Ureter (tissue), 1 donor: ENCODE measurements at regions not wholly inside any gene's neighbourhood (a gene's known extent, or its start where the extent isn't known, plus 50 kb on each side); places are given as distances from the start of the nearest gene placed in this dataset.
"Not testable (repeated sequence)": the region's sequence is repeated elsewhere in the genome, so short reads cannot be mapped to it uniquely, and the experiment has no call there.

Source experiments
- DNase-seq: peaks from one replicate; pipeline ENCODE4 v3.0.0-alpha.2; 2020; ENCODE audit warnings: low spot score
- donor health status: DM: yes; HTN: yes; CAD: no.

DNA sequence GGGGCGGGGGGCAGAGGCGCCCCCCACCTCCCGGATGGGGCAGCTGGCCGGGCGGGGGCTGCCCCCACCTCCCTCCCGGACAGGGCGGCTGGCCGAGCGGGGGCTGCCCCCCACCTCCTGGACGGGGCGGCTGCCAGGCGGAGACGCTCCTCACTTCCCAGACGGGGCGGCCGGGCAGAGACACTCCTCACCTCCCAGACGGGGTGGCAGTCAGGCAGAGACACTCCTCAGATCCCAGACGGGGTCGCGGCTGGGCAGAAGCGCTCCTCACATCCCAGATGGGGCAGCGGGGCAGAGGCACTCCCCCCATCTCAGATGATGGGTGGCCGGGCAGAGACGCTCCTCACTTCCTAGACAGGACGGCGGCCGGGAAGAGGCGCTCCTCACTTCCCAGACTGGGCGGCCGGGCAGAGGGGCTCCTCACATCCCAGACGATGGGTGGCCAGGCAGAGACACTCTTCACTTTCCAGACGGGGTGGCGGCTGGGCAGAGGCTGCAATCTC is 240.1 kb downstream of the NPIPA7 start:
- DNase-seq: not testable (repeated sequence)

DNA sequence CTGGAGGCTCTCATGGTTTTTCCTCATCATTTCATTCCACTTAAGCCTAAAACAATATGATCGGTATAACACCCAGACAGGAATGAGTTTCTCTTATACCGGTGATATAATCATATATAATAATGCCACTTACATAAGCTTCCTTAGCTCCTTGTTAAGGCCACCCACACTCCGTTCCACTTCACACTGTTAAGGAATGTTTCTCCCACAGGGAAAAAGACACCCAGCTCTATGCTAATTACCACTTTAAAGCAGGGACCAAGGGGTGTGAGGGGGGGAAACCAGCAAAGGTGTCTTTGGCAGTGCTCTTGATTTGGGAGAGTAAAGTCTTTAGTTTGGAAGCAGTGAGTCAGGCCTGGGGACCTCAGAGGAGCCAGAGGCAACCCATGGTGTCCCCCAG is 245.4 kb downstream of the NPIPA7 start:
- DNase-seq: not testable (repeated sequence)

DNA sequence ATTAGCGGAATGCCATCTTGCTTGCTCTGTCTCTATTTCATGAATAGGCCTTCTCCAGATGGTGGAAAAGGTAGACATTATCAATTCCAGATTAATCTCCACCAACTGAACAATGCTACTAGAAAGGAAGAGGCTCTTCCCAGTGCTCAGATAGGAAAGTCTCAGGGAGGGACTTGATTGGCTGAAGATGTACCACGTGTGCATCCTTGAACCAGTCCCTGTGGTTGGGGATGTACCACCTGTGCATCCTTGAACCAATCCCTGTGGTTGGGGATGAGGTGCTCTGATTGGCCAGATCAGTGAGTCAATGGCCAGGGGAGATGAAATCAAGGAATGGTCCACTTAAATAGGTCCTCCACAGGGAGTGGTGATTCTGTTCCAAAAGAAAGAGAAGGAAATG is 246.2 kb downstream of the NPIPA7 start:
- not testable (repeated sequence) for DNase-seq

DNA sequence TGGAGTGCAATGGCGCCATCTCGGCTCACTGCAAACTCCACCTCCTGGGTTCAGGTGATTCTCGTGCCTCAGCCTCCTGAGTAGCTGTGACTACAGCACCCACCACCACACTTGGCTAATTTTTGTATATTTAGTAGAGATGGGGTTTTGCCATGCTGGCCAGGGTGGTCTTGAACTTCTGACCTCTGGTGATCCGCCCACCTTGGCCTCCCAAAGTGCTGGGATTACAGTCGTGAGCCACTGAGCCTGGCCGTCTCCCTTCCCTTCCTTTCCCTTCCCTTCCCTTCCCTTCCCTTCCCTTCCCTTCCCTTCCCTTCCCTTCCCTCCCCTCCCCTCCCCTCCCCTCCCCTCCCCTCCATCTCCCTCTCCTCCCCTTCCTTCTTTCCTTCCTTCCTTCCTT is 248.9 kb downstream of the NPIPA7 start:
- DNase-seq: not testable (repeated sequence)

DNA sequence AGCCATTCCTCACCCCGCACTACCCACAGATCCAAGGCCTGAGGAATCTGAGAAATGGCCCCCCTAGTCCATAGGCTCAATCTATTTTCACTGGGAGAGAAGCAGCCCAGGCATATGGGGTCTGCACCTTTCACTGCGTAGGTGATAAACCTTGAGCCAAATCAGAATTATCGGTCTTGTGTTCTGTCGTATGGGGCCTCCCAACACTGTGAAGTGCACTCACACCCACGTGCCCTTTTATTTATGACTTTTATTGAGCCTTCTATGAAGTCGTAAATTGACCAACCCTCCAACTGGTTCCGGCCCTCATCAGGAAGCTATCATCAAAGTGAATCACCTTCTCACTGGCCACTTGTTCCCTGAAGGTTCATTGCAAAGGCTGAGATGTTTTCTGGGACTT is 259.3 kb downstream of the NPIPA7 start:
- not testable (repeated sequence) for DNase-seq

DNA sequence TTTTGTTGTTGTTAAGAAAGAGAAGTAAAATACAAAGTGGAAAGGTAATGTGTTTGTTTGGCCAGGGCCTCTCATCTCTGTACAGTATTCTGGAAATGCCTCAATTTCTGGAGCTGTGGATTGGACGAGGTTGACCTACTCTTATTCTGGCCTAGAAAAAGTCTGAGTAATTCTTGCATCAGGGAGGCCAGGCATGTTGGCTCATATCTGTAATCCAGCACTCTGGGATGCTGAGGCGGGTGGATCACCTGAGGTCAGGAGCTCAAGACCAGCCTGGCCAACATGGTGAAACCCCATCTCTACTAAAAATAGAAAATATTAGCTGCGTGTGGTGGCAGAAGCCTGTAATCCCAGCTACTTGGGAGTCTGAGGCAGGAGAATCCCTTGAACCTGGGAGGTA is 259.8 kb downstream of the NPIPA7 start:
- not testable (repeated sequence) for DNase-seq

DNA sequence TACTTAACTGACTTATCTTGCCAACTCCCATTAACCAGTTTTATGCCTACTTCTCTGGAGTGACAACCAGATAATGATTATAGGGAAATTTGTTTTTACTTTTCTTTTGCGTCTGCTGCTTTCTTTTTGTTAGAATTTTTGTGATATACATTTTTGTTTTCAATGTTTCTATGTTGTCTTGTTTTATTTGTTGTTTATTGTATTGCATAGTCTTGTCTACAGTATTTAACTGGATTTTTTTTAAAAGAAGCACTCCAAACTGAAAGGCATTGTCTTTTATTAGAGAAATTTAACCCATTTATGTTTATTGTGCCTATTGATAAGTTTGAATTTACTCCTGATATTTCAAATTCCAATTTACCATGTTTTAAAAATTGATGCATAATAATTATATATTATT is 264.9 kb downstream of the NPIPA7 start:
- DNase-seq: not testable (repeated sequence)

DNA sequence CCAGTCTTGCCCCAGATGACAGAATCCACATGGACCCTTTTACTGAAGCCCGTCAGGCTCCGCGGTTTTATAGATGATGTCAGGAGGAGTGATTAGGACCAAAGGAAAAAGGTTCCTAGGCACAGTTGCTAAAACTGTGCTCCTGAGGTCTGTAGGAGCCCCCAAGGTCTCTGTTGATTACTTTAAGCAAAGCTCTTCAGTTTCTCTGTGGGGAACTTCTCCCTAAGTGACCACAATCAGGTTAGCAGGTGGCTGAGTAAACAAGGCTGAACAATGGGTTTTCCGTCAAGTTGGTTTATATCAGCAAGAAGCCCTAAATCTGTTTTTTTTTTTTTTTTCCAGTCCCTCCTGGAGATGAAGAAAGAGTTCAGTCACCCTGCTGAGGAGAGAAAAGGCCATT is 269.1 kb downstream of the NPIPA7 start:
- DNase-seq: not testable (repeated sequence)

DNA sequence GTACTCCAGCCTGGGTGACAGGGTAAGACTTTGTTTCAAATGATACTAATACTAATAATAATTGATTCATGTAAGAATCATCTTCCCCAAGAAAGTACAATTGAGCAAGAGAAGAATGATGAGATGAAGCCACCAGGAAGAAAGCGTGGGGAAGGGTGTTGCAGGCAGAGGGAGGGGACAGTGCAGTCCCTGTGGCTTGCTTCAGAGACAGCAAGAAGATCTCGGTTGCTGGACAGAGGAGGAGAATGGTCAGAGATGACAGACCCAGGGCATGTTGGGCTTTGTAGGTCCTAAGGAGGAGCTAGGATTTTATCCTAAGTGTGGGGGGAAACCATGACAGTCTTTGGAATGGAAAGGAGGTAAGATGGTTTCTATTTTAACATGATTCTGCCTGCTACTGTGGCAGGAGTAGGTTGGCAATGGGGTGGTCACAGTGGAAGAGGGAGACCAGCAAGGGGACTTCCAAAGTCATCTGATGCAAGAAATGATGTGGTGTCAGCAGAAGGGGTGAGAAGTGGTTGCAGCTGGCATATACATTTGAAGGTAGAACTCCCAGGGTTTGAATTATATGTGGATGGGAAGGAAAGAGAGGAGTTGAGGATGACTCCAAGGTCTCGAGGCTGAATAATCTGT is 293.4 kb downstream of the NPIPA7 start:
- DNase-seq: not testable (repeated sequence)

DNA sequence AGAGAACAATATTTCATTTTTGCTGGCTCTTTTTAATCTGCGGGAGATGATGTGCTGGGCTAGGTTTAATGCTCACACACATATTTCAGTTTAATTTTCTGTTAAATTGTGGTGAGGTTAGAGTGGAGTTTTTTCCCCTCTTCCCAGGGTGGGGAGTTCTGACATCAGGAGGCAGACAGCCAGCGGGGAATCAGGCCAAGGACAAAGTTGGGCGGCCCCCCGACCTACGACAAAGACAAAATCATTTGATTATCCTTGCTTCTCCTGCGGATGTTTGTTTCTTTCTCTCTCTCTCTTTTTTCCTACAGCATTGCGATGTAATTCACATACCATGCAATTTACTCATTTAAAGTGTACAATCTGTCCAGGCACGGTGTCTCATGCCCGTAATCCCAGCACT is 295.9 kb downstream of the NPIPA7 start:
- not testable (repeated sequence) for DNase-seq

DNA sequence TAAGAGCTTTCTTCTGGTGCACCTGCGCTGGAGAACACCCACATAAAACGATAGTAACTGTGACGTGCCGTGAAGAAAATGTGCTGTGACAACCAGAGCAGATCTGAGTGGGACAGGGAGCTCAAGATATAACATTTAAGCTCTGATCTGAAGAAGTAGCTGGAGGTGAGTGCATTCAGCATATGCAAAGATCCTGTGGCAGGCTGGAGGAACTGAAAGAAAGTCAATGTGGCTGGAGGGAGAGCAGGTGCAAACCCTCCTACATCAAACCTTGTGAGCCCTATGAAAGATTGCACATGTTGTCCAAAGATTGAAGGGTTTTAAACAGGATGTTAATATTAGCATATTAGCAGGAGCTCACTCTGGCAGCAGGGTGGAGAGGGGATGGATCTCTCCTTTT is 342.9 kb downstream of the NPIPA7 start:
- not testable (repeated sequence) for DNase-seq

DNA sequence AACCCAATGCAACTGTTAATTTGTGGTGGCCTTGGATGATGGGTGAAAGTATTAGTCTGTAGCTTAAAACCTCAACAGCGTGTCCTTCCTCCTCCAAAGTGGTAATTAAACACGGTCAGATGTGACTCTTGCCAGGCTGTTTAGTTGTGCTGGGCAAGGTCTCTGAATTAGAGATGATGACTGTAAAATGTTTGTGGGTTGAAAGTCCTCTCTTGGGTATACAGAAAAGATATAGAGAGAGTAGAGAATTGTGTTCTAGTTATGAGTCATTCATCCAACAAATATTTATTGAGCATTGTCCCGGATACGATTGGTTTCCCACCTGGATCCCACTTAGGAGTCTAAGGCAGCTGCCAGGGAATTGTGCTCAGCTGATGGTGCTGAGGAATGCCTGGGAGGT is 343.7 kb downstream of the NPIPA7 start:
- not testable (repeated sequence) for DNase-seq

DNA sequence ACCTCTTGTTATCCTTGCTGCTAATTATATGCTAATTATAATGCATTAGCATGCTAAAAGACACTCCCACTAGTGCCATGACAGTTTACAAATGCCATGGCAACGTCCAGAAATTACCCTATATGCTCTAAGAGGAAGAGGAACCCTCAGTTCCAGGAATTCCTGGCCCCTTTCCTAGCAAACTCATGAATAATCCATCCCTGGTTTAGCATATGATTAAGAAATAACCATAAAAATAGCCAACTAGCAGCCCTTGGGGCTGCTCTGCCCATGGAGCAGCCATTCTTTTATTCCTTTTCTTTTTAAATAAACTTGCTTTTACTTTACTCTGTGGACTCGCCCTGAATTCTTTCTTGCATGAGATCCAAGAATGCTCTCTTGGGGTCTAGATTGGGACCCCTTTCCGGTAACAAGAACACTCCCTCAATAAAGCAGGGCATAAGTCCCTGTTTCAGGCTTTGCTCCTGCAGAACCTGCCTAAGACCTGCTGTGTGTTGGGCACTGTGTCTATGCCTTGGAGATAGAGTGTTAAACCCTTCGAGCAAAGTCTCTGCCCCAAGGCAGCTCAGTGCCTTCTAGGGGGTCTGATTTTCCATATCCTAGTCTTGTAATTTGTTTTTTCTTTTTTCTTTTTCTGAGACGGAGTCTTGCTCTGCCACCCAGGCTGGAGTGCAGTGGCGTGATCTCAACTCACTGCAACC is 345.0 kb downstream of the NPIPA7 start:
- DNase-seq: not testable (repeated sequence)

DNA sequence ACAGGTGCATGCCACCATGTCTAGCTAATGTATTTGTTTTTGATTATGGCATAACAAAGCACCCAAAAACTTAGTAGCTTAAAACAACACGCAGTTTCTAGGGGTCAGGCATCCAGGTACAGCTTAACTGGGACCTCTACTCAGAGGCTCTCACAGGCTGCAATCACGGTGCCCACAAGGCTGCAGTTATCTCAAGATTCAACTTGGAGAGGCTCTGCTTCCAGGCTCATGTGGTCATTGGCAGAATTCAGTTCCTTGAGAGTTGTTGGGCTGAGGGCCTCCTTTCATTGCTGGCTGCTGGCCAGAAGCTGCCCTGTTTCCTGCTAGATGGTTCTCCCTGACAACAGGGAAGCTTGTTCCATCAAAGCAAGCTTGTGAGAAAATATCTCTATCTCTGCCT is 348.1 kb downstream of the NPIPA7 start:
- not testable (repeated sequence) for DNase-seq

DNA sequence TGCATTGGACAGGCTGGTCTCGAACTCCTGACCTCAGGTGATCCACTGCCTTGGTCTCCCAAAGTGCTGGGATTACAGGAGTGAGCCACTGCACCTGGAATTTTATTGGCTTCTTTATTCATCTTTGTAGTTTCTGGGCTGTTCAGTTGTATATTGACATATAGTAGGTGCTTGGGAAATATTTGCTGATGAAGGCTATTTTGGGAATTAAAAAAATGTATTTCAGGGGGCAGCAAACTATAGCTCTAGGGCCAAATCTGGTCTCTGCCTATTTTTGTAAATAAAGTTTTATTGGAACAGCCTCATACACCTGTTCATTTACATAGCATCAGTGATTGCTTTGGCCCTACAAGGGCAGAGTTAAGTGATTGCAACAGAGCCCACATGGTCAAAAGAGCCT is 363.6 kb downstream of the NPIPA7 start:
- DNase-seq: not testable (repeated sequence)

DNA sequence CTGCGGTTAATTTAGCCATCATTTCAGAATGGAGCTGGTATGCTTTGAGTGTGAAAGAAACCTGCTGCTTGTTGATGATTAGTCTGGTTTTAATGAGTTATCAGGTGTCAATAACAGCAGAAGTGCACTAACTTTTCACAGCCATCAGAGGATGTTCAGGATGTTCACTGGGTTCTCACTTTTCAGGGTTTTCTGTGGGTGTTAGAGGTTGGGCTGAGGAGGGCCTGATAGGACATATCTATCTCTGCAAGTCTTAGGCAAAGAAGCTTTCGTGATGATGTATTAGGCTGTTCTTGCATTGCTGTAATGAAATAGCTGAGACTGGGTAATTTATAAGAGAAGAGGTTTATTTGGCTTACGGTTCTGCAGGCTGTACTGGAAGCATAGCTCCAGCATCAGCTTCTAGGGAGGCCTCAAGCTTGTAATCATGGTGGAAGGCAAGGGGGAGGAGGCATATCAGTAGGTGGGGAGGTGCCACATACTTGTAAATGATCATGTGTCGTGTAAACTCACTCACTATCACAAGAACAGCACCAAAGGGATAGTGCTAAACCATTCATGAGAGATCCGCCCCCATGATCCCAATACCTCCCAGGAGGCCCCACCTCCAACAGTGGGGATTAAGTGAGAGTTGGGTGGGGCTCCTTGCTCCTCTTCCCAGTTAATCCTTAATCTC is 376.2 kb downstream of the NPIPA7 start:
- DNase-seq: not testable (repeated sequence)

DNA sequence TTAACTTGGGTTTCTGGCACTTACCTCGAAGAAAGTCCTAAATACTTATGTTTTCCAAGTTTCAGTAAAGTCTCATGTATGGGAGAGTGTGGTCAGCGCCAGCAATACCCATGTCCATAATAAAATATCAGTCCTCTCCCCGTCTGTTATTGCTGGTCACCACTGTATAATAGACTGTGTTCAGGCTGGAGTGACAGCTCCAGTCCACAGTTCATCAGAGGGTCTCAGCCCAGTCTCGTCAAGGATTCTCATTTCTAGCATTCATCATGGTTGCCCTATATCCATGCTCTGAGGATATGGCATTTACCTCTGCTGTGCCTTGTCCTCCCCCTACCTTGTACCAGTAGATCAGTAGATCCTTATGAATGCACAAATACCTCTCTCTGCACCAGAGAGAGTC is 384.5 kb downstream of the NPIPA7 start:
- no peak for DNase-seq

DNA sequence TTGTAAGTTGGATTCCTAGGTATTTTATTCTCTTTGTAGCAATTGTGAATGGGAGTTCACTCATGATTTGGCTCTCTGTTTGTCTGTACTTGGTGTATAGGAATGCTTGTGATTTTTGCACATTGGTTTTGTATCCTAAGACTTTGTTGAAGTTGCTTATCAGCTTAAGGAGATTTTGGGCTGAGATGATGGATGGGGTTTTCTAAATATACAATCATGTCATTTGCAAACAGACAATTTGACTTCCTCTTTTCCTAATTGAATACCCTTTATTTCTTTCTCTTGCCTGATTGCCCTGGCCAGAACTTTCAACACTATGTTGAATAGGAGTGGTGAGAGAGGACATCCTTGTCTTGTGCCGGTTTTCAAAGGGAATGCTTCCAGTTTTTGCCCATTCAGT is 391.8 kb downstream of the NPIPA7 start:
- not testable (repeated sequence) for DNase-seq

DNA sequence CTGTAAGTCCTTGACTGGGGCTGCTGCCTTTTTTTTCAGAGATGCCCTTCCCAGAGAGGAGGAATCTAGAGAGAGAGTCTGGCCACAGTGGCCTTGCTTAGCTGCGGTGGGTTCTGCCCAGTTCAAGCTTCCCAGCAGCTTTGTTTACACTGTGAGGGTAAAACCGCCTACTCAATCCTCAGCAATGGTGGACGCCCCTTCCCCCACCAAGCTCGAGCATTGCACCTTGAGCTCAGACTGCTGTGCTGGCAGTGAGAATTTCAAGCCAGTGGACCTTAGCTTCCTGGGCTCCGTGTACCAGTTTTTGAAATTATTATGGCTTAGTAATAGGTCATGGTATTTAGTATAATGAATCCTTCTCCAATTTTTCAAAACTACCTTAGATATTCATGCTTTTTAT is 395.4 kb downstream of the NPIPA7 start:
- no peak for DNase-seq

DNA sequence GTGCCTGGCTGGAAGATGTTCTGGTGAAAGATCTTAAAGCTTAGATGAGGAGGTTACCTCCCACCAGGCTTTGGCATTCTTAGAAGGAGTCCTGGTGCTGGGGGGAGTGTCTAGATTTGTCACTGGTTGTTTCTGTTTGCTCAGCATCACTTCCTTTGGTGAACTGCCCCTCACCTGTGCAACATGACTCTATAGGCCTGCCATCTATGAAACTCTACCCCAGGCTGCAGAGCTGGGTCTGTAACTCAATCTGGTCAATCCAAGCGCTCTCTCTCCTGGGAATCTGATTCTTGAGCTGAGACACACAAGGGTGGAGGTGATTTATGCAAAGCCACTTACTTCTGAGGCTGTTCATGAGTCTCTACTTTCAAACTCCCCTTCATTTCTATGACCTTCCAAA is 399.4 kb downstream of the NPIPA7 start:
- DNase-seq: no peak

DNA sequence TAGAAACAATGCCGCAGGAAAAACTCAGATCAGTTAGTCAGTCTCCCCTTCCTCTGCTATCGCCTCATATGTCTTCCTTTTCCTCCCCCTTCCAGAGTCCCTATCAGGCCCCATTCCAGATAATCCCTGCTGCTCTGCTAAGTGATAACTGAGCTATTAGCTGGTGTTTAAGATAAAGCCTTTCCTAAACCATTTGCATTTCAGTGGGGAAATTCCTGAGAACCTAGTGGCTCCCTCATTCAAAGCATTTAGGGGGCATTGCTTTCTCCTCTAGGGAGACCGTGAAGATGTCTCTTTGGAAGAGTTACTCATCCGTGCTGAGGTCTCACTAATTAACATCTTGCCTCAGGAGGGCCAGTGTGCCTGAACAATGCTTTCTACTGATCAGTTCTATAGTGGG is 401.6 kb downstream of the NPIPA7 start:
- DNase-seq: no peak

DNA sequence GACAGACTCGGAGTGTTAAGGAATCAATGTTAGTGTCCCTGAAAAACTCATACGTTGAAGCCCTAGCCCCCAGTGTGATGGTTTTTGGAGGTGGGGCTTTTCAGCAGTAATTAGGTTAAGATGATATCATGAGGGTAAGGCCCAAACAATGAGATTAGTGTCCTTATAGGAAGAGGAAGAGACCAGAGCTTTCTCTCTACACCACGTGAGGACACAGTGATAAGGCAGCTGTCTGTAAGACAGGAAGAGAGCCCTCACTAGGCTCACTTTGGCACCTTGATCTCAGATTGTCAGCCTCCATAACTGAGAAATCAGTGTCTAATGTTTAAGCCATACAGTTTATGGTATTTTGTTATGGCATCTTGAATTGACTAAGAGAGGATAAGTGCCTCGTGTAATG is 403.2 kb downstream of the NPIPA7 start:
- DNase-seq: no peak

DNA sequence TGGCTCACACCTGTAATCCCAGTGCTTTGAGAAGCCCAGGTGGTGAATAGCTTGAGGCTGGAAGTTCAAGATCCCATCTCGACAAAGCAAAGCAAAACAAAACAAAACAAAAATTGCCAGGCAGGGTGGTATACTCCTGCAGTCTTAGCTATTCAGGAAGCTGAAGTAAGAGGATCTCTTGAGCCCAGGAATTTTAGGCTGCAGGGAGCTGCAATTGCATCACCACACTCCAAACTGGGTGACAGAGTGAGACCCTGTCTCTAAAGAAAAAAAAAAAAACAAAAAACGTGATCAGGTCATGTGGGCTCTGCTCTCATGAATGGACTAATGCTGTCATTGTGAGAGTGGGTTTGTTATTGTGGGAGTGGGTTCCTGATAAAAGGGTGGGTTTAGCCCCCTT is 409.1 kb downstream of the NPIPA7 start:
- no peak for DNase-seq
